ENCODE measurements at regions not wholly inside any gene's neighbourhood (a gene's known extent, or its start where the extent isn't known, plus 50 kb on each side); places are given as distances from the start of the nearest gene placed in this dataset.

DNA sequence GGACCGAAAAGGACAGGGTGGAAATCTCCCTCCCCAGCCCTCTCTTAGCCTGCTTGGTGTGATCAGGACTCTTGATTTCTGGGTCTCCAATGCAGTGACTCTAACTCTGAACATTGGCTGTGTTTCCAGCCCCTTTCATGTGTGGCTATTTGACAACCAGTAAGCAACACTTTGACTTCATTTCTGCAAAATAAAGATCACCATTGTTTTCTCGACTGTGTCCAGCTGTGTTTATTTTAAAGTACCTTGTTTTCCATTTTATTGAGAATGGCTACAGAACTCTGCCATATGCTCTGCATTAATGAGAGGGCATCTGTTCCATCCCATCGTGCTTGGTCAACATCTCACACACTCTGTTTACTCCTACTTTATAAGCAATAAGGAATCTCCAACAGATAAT is 60.9 kb upstream of the TAGAP start:
- H3K4me3 ChIP-seq: no peak overlapping the region
- WGBS, 2 donors: 79 to 82% methylated on average over 3 of the region's 3 CpGs
- intact Hi-C loops (cut with DNase I): loop anchor here in 9 of 10 donors (2.0 to 10.0 kb wide), 7 partner anchors 61 to 891 kb away; partner anchors contain the start of genes TAGAP (in 4 of the 9) and RSPH3 (in 1 of the 9)
- no peaks in the 10 kb centered on the region for H3K36me3 ChIP-seq
- no peak overlapping the region for H3K27ac ChIP-seq
- H3K27me3 ChIP-seq: peaks cover 0 to 18% (median 0%) of the 10 kb centered on the region in 7 donors
- peaks cover 0 to 53% (median 10%) of the 10 kb centered on the region in 9 donors for H3K4me1 ChIP-seq
- no peak for DNase-seq
- no peak for ATAC-seq
- no peaks in the 10 kb centered on the region for H3K9me3 ChIP-seq
- TF ChIP-seq, protein P1, sequence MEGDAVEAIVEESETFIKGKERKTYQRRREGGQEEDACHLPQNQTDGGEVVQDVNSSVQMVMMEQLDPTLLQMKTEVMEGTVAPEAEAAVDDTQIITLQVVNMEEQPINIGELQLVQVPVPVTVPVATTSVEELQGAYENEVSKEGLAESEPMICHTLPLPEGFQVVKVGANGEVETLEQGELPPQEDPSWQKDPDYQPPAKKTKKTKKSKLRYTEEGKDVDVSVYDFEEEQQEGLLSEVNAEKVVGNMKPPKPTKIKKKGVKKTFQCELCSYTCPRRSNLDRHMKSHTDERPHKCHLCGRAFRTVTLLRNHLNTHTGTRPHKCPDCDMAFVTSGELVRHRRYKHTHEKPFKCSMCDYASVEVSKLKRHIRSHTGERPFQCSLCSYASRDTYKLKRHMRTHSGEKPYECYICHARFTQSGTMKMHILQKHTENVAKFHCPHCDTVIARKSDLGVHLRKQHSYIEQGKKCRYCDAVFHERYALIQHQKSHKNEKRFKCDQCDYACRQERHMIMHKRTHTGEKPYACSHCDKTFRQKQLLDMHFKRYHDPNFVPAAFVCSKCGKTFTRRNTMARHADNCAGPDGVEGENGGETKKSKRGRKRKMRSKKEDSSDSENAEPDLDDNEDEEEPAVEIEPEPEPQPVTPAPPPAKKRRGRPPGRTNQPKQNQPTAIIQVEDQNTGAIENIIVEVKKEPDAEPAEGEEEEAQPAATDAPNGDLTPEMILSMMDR (IDR thresholded peaks at IDR 0.05): no peak

DNA sequence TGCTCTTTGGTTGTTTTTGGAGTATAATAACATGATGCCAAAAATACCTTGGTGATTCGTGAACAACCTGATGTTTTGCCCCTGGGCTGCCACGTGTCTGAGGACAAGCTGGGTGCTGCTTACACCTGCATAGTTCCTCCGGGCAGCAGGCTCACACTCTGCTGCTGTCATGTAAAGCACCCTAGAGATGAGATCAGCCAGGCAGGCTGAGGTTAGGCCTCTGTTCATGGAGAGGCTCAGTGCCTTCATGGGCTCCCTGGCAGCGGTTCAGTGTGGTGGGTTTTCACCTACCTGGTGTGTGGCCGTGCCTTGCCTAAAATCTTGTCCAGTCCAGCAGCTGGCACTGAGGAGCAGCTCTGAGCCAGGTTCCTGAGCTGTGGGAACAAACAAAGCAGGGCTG is 60.1 kb upstream of the TAGAP start:
- ATAC-seq: no peak
- intact Hi-C loops (cut with DNase I): loop anchor here in 9 of 10 donors (2.0 to 10.0 kb wide), 8 partner anchors 60 to 890 kb away; partner anchors contain the start of genes TAGAP (in 5 of the 9) and RSPH3 (in 1 of the 9)
- no peaks in the 10 kb centered on the region for H3K9me3 ChIP-seq
- WGBS, 2 donors: 81 to 85% methylated on average over 5 of the region's 5 CpGs
- no peaks in the 10 kb centered on the region for H3K36me3 ChIP-seq
- no peak overlapping the region for H3K27ac ChIP-seq
- DNase-seq: no peak
- no peak overlapping the region for H3K4me3 ChIP-seq
- peaks cover 0 to 18% (median 0%) of the 10 kb centered on the region in 7 donors for H3K27me3 ChIP-seq
- TF ChIP-seq, protein P1 (IDR thresholded peaks at IDR 0.05): no peak
- peaks cover 0 to 46% (median 10%) of the 10 kb centered on the region in 9 donors for H3K4me1 ChIP-seq

DNA sequence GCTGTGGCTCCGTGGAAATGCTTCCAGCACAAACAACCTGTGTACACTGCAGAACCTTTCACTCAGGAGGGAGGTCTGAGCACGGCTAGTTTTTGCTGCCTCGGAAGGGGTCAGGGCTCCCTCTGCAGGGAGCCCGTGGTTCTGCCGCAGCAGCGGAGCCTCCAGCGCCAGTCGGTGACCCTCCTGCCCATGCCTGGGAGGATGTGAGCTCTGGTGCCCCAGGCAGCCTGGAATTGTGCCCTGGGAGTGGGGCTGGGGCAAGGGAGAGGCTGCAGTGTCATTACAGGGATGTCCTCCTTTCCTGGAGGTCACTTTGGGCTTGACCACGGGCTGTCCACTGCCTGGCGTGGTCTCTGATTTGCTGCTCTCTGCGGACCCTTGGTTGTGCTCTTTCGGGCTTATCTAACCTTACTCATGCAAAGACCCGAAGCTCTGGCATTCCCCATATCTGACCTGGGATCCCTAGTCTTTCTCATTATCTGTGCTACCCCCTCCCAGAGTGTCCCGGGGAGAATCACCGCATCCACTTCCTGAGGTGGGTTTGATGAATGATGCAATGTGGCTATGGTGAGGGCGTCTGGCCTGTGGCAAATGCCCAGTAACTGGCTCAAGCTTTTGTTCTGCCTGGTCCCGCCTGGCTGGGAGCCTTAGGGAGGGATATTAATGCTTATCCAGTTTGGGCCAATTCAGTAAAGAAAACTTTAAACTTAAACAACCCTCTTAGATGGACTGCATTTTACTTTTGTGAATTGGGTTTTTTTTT is 59.6 kb upstream of the TAGAP start:
- Histone ChIP-seq H3K36me3 (no peaks in the 10 kb centered on the region), H3K4me3 (no peak overlapping the region), H3K27me3 (peaks cover 0 to 18% (median 0%) of the 10 kb centered on the region in 7 donors), H3K27ac (peak overlapping the region in 1 of 10 donors; percentile 11), H3K9me3 (no peaks in the 10 kb centered on the region), H3K4me1 (peaks cover 0 to 44% (median 8%) of the 10 kb centered on the region in 9 donors)
- WGBS, 2 donors: 32% methylated on average over 17 of the region's 17 CpGs
- peak; percentile 79 to 91 (median 86) for ATAC-seq
- TF ChIP-seq, protein P1 (IDR thresholded peaks at IDR 0.05): peak; percentile 39 to 96 (median 82)
- intact Hi-C loops (cut with DNase I): loop anchor here in 9 of 10 donors (2.0 to 10.0 kb wide), 7 partner anchors 60 to 890 kb away; partner anchors contain the start of genes TAGAP (in 5 of the 9) and RSPH3 (in 1 of the 9)
- DNase-seq: peak; percentile 43 to 62

DNA sequence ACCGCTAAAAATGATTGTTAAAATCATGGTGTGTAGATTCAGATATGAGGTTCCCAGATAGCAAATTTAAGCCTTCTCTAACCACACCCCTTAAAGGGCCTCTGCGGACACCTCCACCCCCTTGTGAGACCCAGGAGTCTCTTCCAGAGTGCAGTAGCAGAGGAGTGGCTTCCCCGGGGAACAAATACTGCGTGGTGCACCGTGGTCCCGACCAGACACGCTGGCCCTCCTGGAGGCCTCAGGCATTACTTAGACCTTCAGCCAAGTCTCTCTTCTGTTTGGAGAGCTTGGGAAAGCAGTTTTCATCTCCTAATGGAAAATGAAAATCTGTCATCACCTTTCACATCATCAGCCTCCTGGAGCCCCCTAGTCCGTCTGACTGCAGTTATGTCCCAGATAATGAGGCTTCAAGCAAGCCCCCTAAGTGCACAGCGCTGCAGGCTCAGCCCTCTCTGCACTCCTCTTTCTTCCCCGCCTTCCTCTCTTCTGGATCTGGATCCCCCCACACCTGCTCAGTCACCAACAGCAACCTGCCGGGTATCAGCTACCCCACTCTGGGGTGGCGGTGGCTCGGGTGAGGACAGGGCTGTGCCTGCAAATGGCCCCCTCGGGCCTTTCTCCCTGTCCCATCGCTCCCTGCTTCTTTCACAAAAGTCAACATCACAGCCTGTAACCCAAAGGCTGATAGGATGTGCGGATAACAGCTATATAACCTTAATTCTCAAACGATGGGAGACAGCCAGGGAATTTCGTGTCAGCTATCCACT is 58.8 kb upstream of the TAGAP start:
- ATAC-seq: peak in 1 of 8 donors; percentile 19
- Histone ChIP-seq H3K36me3 (no peaks in the 10 kb centered on the region), H3K27me3 (peaks cover 0 to 18% (median 0%) of the 10 kb centered on the region in 7 donors), H3K9me3 (no peaks in the 10 kb centered on the region), H3K27ac (peak overlapping the region in 1 of 10 donors; percentile 11), H3K4me3 (no peak overlapping the region), H3K4me1 (peaks cover 0 to 47% (median 8%) of the 10 kb centered on the region in 9 donors)
- intact Hi-C loops (cut with DNase I): loop anchor here in 9 of 10 donors (2.0 to 10.0 kb wide), 7 partner anchors 59 to 889 kb away; partner anchors contain the start of genes TAGAP (in 5 of the 9) and RSPH3 (in 1 of the 9)
- no peak for DNase-seq
- 54 to 57% methylated on average over 18 of the region's 18 CpGs for WGBS, 2 donors
- TF ChIP-seq, protein P1 (IDR thresholded peaks at IDR 0.05): no peak
